ENCODE measurements at regions not wholly inside any gene's neighbourhood (a gene's known extent, or its start where the extent isn't known, plus 50 kb on each side); places are given as distances from the start of the nearest gene placed in this dataset.
"Not testable (repeated sequence)": the region's sequence is repeated elsewhere in the genome, so short reads cannot be mapped to it uniquely, and the experiment has no call there.

- TF ChIP-seq RAD21 (IDR thresholded peaks at IDR 0.05; ENCODE audit: low read depth); MAX (IDR thresholded peaks at IDR 0.05); TEAD4 (IDR thresholded peaks at IDR 0.05); EP300 (IDR thresholded peaks at IDR 0.05; ENCODE audit: borderline replicate concordance); NFIC (IDR thresholded peaks at IDR 0.05); TCF12 (IDR thresholded peaks at IDR 0.05; ENCODE audit: low read depth); CEBPB (IDR thresholded peaks at IDR 0.05); CREB1 (IDR thresholded peaks at IDR 0.05; ENCODE audit: low read depth); FOXM1 (IDR thresholded peaks at IDR 0.05; ENCODE audit: borderline replicate concordance, low read depth); EGR1 (IDR thresholded peaks at IDR 0.05); TAF1 (IDR thresholded peaks at IDR 0.05; ENCODE audit: low read depth): not testable (repeated sequence)
- TF ChIP-seq REST (IDR thresholded peaks at IDR 0.05; ENCODE audit: low read depth) = peak; percentile 58; the same call in 1 of the 2 replicates
Observed at GRCh38 chr1:101505240-101505639, 268.4 kb downstream of the S1PR1 start.

Data from Ishikawa (cell line).